ENCODE measurements at regions not wholly inside any gene's neighbourhood (a gene's known extent, or its start where the extent isn't known, plus 50 kb on each side); places are given as distances from the start of the nearest gene placed in this dataset.
"Not testable (repeated sequence)": the region's sequence is repeated elsewhere in the genome, so short reads cannot be mapped to it uniquely, and the experiment has no call there.

- Histone ChIP-seq H3K4me1 (no peaks in the 10 kb centered on the region), H3K9me3 (no peaks in the 10 kb centered on the region), H3K36me3 (no peaks in the 10 kb centered on the region), H3K4me3 (no peak overlapping the region), H3K27ac (no peak overlapping the region), H3K27me3 (no peaks in the 10 kb centered on the region)
- DNase-seq, result no peak
- no peak for TF ChIP-seq POLR2A (IDR thresholded peaks at IDR 0.05)
- TF ChIP-seq CTCF (IDR thresholded peaks at IDR 0.05), result no peak
Measured at GRCh38 chr4:62448911-62449310, 1248.8 kb downstream of the ADGRL3 start.

- DNase-seq, result no peak
- TF ChIP-seq CTCF (IDR thresholded peaks at IDR 0.05), result no peak
- TF ChIP-seq POLR2A (IDR thresholded peaks at IDR 0.05), result no peak
- H3K27ac ChIP-seq, result no peak overlapping the region
- no peaks in the 10 kb centered on the region for H3K4me1 ChIP-seq
- no peaks in the 10 kb centered on the region for H3K9me3 ChIP-seq
- H3K27me3 ChIP-seq, result no peaks in the 10 kb centered on the region
- no peak overlapping the region for H3K4me3 ChIP-seq
- H3K36me3 ChIP-seq, result no peaks in the 10 kb centered on the region
Measured at GRCh38 chr4:62439051-62439450, 1238.9 kb downstream of the ADGRL3 start.

- no peak for TF ChIP-seq CTCF (IDR thresholded peaks at IDR 0.05)
- no peak for TF ChIP-seq POLR2A (IDR thresholded peaks at IDR 0.05)
- DNase-seq, result no peak
- Histone ChIP-seq H3K9me3 (no peaks in the 10 kb centered on the region), H3K27ac (no peak overlapping the region), H3K36me3 (no peaks in the 10 kb centered on the region), H3K4me3 (no peak overlapping the region), H3K4me1 (no peaks in the 10 kb centered on the region), H3K27me3 (no peaks in the 10 kb centered on the region)
Measured at GRCh38 chr4:62434921-62435320, 1234.8 kb downstream of the ADGRL3 start.

GRCh38 chr4:62431513-62432231, 1231.5 kb downstream of the ADGRL3 start:
- H3K27me3 ChIP-seq, H3K36me3 ChIP-seq, H3K4me1 ChIP-seq, H3K4me3 ChIP-seq, DNase-seq, H3K27ac ChIP-seq, H3K9me3 ChIP-seq: not testable (repeated sequence)

GRCh38 chr4:62429297-62429696, 1229.2 kb downstream of the ADGRL3 start:
- H3K4me3 ChIP-seq, result no peak overlapping the region
- no peaks in the 10 kb centered on the region for H3K9me3 ChIP-seq
- no peaks in the 10 kb centered on the region for H3K4me1 ChIP-seq
- TF ChIP-seq CTCF (IDR thresholded peaks at IDR 0.05) (no peak), POLR2A (IDR thresholded peaks at IDR 0.05) (no peak)
- no peak overlapping the region for H3K27ac ChIP-seq
- H3K36me3 ChIP-seq, result no peaks in the 10 kb centered on the region
- no peak for DNase-seq
- H3K27me3 ChIP-seq, result no peaks in the 10 kb centered on the region

- no peaks in the 10 kb centered on the region for H3K36me3 ChIP-seq
- no peaks in the 10 kb centered on the region for H3K4me1 ChIP-seq
- no peaks in the 10 kb centered on the region for H3K27me3 ChIP-seq
- DNase-seq, result no peak
- H3K4me3 ChIP-seq, result no peak overlapping the region
- no peak for TF ChIP-seq CTCF (IDR thresholded peaks at IDR 0.05)
- no peak for TF ChIP-seq POLR2A (IDR thresholded peaks at IDR 0.05)
- H3K27ac ChIP-seq, result no peak overlapping the region
- no peaks in the 10 kb centered on the region for H3K9me3 ChIP-seq
Measured at GRCh38 chr4:62415256-62415655, 1215.1 kb downstream of the ADGRL3 start.

All from Peyer's patch (tissue), 4 donors.